Endothelial cell of umbilical vein (primary cell): ENCODE measurements at regions not wholly inside any gene's neighbourhood (a gene's known extent, or its start where the extent isn't known, plus 50 kb on each side); places are given as distances from the start of the nearest gene placed in this dataset.

ENCODE experiments used
- CTCF ChIP-seq, 2 donors: IDR thresholded peaks; 1 replicate in 1 of 2; 2 replicates in 1 of 2; pipeline ENCODE4 v1.5.1; 2011; ENCODE audit warnings: low read length in 2 of 2, mild to moderate bottlenecking in 2 of 2, moderate library complexity in 2 of 2, control low read depth in 1 of 2, inconsistent platforms in 1 of 2, low read depth in 1 of 2; ENCODE audit not compliant: insufficient read depth in 1 of 2; ENCODE audit errors: extremely low read depth in 1 of 2
- EZH2 ChIP-seq: IDR thresholded peaks from 2 replicates; pipeline ENCODE4 v1.6.1; 2012; ENCODE audit warnings: borderline replicate concordance, low read depth, mild to moderate bottlenecking, moderate library complexity, low read length, inconsistent platforms; ENCODE audit not compliant: severe bottlenecking
- FOS ChIP-seq: IDR thresholded peaks from 2 replicates; pipeline ENCODE4 v1.6.1; 2011; ENCODE audit warnings: mild to moderate bottlenecking, low read length, moderate library complexity, borderline replicate concordance; ENCODE audit not compliant: insufficient read depth
- GATA2 ChIP-seq: IDR thresholded peaks from 2 replicates; pipeline ENCODE4 v1.7.0; 2011; ENCODE audit warnings: low read depth, mild to moderate bottlenecking, moderate library complexity, mixed read lengths, low read length; ENCODE audit not compliant: insufficient read length, insufficient read depth
- JUN ChIP-seq: IDR thresholded peaks from 2 replicates; pipeline ENCODE4 v1.6.1; 2011; ENCODE audit warnings: borderline replicate concordance, low read depth; ENCODE audit not compliant: insufficient read length, insufficient read depth
- MYC ChIP-seq: IDR thresholded peaks from one replicate; pipeline ENCODE4 v1.6.1; 2011; ENCODE audit warnings: mild to moderate bottlenecking, low read depth, low read length
- POLR2A ChIP-seq: IDR thresholded peaks from 2 replicates; pipeline ENCODE4 v1.6.1; 2012; ENCODE audit warnings: low read depth, mild to moderate bottlenecking, control low read depth, low read length
- POLR2AphosphoS5 ChIP-seq: IDR thresholded peaks from 2 replicates; pipeline ENCODE4 v1.6.1; 2012; ENCODE audit warnings: low read depth, mild to moderate bottlenecking, control low read depth, low read length, moderate library complexity; ENCODE audit not compliant: insufficient read depth
- TF ChIP-seq, protein P1 (sequence below): IDR thresholded peaks from 2 replicates; pipeline ENCODE4 v1.6.1; 2011; ENCODE audit not compliant: insufficient read depth, insufficient read length

DNA sequence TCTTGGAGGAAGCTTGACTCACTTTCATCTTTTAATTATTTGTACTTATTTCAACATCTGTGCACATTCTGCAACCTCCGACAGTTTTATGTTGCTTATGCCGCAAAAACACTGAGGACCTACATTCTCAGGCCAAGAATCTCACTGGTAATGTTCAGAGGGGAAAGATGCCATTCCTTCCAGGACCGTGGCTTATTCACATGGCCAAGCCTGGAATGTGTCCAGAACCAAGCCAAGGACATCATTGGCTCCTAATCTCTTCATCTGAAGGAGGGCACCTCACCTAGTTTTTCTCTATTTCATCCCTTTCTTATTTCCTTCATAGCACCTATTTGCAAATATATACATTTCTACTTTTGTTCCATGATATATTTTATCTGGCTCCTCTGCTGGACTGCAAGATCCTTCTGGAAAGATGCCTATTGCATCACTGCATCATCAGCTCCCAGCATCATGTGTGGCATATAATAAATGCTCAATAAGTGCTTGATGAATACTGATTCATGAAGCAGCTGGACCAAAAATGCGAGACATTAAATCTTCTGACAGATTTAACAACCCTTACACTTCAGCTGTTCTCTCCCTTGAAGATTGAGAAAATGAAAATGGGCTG is 377.1 kb downstream of the TNS1 start:
- no peak for TF ChIP-seq CTCF (IDR thresholded peaks at IDR 0.05; ENCODE audit: extremely low read depth in 1 of 2, insufficient read depth in 1 of 2, low read depth in 1 of 2, low read length in 2 of 2)
- TF ChIP-seq POLR2AphosphoS5, result no peak
- no peak for TF ChIP-seq EZH2
- TF ChIP-seq, protein P1, sequence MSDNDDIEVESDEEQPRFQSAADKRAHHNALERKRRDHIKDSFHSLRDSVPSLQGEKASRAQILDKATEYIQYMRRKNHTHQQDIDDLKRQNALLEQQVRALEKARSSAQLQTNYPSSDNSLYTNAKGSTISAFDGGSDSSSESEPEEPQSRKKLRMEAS, result no peak
- TF ChIP-seq FOS, result no peak
- no peak for TF ChIP-seq JUN
- no peak for TF ChIP-seq POLR2A
- TF ChIP-seq MYC, result no peak
- no peak for TF ChIP-seq GATA2
